ENCODE measurements at regions not wholly inside any gene's neighbourhood (a gene's known extent, or its start where the extent isn't known, plus 50 kb on each side); places are given as distances from the start of the nearest gene placed in this dataset.

DNA sequence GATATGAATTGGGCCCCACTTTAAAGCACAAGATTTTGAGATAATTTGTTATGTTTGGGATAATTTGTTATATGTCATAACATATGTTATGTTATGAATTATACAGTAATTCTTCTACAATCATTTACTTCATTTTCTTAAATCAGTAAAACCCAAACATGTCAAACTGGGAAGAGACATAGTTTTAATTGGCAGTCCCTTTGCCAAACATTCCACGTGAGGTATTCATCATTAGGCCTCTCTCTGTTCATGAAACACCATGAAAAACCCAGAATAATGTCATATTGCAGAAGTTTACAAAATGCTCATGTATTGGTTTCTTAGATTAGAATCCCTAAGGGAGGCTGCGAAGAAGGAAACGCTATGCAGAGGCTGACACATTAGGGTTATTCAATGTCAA, 89.4 kb upstream of the PDE10A start:
- intact Hi-C loops (cut with micrococcal nuclease): no loop called here
- Histone ChIP-seq H3K36me3 (no peaks in the 10 kb centered on the region), H3K4me3 (no peak overlapping the region), H3K27ac (replicated peaks) (no peak overlapping the region), H3K27me3 (ENCODE audit: low read depth) (no peaks in the 10 kb centered on the region), H3K9me3 (replicated peaks) (no peaks in the 10 kb centered on the region), H3K4me1 (no peaks in the 10 kb centered on the region)
- TF ChIP-seq, protein P1, sequence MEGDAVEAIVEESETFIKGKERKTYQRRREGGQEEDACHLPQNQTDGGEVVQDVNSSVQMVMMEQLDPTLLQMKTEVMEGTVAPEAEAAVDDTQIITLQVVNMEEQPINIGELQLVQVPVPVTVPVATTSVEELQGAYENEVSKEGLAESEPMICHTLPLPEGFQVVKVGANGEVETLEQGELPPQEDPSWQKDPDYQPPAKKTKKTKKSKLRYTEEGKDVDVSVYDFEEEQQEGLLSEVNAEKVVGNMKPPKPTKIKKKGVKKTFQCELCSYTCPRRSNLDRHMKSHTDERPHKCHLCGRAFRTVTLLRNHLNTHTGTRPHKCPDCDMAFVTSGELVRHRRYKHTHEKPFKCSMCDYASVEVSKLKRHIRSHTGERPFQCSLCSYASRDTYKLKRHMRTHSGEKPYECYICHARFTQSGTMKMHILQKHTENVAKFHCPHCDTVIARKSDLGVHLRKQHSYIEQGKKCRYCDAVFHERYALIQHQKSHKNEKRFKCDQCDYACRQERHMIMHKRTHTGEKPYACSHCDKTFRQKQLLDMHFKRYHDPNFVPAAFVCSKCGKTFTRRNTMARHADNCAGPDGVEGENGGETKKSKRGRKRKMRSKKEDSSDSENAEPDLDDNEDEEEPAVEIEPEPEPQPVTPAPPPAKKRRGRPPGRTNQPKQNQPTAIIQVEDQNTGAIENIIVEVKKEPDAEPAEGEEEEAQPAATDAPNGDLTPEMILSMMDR (IDR thresholded peaks at IDR 0.05; ENCODE audit: borderline replicate concordance): no peak
- DNase-seq: no peak

DNA sequence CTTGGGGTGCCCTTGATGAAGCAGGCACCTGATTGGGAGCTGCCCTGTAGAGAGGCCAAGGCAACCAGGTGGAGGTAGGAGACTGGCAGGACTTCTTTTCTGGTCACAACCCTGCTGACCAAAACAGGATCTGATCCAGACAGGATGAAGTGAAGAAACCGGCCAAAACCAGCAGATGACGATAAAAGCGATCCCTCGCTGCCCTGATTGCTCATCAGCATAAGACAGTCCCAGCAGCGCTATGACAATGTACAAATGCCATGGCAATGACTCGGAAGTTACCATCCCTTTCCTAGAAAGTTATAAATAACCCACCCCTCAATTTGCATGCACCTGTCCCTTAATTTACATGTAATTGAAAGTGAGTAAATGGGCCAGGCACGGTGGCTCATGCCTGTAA, 88.4 kb upstream of the PDE10A start:
- no peaks in the 10 kb centered on the region for H3K4me1 ChIP-seq
- no peaks in the 10 kb centered on the region for H3K9me3 ChIP-seq (replicated peaks)
- TF ChIP-seq, protein P1 (IDR thresholded peaks at IDR 0.05; ENCODE audit: borderline replicate concordance): no peak
- H3K36me3 ChIP-seq: no peaks in the 10 kb centered on the region
- no peaks in the 10 kb centered on the region for H3K27me3 ChIP-seq (ENCODE audit: low read depth)
- no peak overlapping the region for H3K4me3 ChIP-seq
- intact Hi-C loops (cut with micrococcal nuclease): no loop called here
- no peak overlapping the region for H3K27ac ChIP-seq (replicated peaks)
- DNase-seq: no peak

- Histone ChIP-seq H3K27me3 (ENCODE audit: low read depth) (no peaks in the 10 kb centered on the region), H3K27ac (replicated peaks) (no peak overlapping the region), H3K4me3 (no peak overlapping the region), H3K9me3 (replicated peaks) (no peaks in the 10 kb centered on the region), H3K4me1 (peaks cover 11% of the 10 kb centered on the region), H3K36me3 (no peaks in the 10 kb centered on the region)
- TF ChIP-seq, protein P1 (IDR thresholded peaks at IDR 0.05; ENCODE audit: borderline replicate concordance): no peak
- intact Hi-C loops (cut with micrococcal nuclease): no loop called here
- DNase-seq: no peak
Observed at GRCh38 chr6:165749163-165749562, 86.1 kb upstream of the PDE10A start.

DNA sequence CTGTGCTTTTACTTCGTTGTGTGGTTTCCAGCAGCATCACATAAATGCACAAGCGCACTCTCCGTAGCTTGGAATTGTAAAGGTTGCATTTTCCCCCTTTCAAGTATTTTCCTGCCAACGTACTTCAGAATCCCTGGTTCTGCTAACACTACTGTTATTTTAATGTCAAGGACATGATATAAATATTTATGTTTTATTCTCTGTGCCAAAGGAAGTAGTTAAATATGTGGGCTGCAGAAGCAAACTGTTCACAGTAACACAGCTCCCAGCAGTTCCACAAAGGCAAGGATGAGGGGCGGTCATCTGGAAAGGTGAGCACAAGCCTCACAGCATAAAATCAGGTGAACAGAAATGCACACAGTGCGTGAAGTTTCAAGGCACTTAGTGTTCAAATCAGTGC, 85.3 kb upstream of the PDE10A start:
- peaks cover 11% of the 10 kb centered on the region for H3K4me1 ChIP-seq
- H3K27ac ChIP-seq (replicated peaks): no peak overlapping the region
- H3K27me3 ChIP-seq (ENCODE audit: low read depth): no peaks in the 10 kb centered on the region
- no peak for DNase-seq
- TF ChIP-seq, protein P1 (IDR thresholded peaks at IDR 0.05; ENCODE audit: borderline replicate concordance): no peak
- intact Hi-C loops (cut with micrococcal nuclease): no loop called here
- H3K9me3 ChIP-seq (replicated peaks): no peaks in the 10 kb centered on the region
- no peak overlapping the region for H3K4me3 ChIP-seq
- H3K36me3 ChIP-seq: no peaks in the 10 kb centered on the region

DNA sequence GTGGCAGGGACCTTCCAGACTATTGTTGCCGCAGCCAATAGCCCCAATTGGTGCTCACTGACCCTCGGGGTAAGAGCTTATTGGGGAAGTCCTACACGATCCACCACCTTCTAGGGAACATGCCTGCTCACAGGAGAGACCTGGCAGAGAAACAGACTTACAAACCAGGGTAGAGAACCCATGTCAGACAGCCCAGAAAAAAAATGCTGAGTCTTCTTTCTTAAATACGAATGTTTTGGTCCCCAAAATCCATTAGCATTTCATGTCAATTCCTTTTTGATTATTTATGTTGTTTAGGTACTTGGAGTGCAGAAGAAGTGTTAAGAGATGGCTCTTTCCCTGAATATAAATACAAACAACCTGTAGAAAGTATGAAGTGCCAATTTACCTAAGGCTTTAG, 84.9 kb upstream of the PDE10A start:
- TF ChIP-seq, protein P1 (IDR thresholded peaks at IDR 0.05; ENCODE audit: borderline replicate concordance): no peak
- H3K9me3 ChIP-seq (replicated peaks): no peaks in the 10 kb centered on the region
- DNase-seq: no peak
- H3K36me3 ChIP-seq: no peaks in the 10 kb centered on the region
- peaks cover 11% of the 10 kb centered on the region for H3K4me1 ChIP-seq
- no peaks in the 10 kb centered on the region for H3K27me3 ChIP-seq (ENCODE audit: low read depth)
- H3K27ac ChIP-seq (replicated peaks): no peak overlapping the region
- no peak overlapping the region for H3K4me3 ChIP-seq
- intact Hi-C loops (cut with micrococcal nuclease): no loop called here

- Histone ChIP-seq H3K36me3 (no peaks in the 10 kb centered on the region), H3K27me3 (ENCODE audit: low read depth) (no peaks in the 10 kb centered on the region), H3K4me3 (no peak overlapping the region), H3K27ac (replicated peaks) (no peak overlapping the region), H3K4me1 (peaks cover 11% of the 10 kb centered on the region), H3K9me3 (replicated peaks) (no peaks in the 10 kb centered on the region)
- TF ChIP-seq, protein P1 (IDR thresholded peaks at IDR 0.05; ENCODE audit: borderline replicate concordance): no peak
- intact Hi-C loops (cut with micrococcal nuclease): no loop called here
- DNase-seq: no peak
Observed at GRCh38 chr6:165746331-165746730, 83.3 kb upstream of the PDE10A start.

Data from left ventricle myocardium inferior (tissue), 1 donor.